GM21529 (cell line): ENCODE measurements at regions not wholly inside any gene's neighbourhood (a gene's known extent, or its start where the extent isn't known, plus 50 kb on each side); places are given as distances from the start of the nearest gene placed in this dataset.
"Not testable (repeated sequence)": the region's sequence is repeated elsewhere in the genome, so short reads cannot be mapped to it uniquely, and the experiment has no call there.

Experiments used
- ATAC-seq: cut with Tn5 transposase; IDR thresholded peaks from one replicate; pipeline ENCODE4 v1.9.1; 2021; ENCODE audit not compliant: unreplicated experiment

DNA sequence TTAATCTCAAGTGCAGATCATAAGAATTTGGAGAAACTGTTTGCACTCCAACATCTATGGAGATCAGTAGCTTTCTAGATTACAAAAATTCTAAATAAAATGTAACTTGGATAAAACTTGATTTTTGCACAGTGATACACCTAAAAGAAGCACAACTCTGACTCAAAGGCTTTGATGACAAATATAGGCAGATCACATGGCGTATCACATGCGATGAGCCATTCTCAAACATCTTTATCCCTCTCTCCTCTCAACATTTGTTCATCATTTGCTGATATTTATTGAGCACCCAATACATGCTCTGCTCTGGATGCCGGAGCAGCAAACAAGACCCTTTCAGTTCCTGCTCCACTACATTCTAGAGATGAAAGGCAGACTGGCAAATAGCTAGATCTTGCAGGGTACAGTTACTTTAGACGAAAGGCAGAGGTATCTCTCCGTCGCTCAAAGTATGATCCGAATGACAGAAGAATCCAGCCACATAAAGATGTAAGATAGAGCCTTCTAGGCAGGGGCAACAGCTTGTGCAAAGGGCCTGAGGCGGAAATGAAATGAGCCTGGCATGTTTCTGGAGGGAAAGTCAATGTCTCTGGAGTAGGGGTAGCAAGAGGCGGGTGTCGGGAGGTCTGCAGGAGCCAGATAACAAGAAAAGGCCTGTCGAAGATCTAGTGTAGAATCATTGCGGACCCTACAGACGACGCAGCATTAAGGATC is 145.8 kb upstream of the ERRFI1 start:
- no peak for ATAC-seq

GRCh38 chr1:8170059-8170835 is 144.1 kb upstream of the ERRFI1 start:
- ATAC-seq: no peak

DNA sequence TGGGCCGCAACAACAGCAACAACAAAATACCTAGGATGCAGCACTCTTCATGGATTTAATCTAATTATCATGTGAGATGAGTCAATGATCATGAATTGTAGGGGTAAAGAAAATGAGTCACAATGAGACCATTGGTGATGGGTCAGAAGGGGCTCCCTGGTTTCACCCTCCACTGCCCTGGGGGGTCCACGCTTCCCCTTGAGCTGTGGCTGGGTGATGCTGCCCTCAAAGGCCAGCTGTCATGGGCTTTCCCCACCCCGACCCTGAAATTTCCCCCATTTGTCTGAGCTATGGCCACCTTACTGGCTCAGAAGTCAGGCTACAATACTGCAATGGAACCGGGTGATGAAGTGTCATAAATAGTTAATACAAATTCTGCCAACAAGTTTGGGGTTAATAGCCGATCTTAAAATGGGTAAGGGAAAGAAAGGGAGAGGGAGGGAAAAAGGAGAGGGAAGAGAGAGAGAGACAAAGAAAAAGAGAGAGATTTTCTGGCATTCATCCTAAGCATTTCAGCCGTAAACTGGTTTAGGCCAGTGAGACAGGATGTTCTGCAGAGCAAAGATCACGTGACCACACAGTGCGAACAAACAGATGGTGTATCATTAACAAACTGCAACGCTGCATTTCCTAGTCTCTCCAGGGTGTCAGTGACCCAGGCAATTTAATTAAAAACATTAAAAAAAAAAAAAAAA is 143.4 kb upstream of the ERRFI1 start:
- ATAC-seq: no peak

DNA sequence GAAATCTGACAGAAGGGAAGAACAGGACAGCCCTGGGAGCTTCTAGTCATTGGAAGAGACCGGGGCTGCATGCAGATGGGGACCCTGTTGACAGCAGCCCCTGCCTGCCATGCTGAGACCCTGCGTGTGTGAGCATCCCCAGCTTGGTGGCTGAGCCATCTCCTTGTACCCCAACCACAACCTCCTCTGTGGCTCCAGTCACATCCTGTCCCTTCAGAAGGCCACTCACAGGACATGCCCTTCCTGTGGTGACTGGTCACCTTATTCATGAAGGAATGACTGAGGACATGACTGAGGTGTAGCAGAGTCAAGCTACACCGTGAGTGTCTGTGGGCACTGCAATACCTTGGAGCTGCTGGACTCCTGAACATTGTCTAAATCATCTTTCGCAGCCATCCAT is 141.8 kb upstream of the ERRFI1 start:
- no peak for ATAC-seq

DNA sequence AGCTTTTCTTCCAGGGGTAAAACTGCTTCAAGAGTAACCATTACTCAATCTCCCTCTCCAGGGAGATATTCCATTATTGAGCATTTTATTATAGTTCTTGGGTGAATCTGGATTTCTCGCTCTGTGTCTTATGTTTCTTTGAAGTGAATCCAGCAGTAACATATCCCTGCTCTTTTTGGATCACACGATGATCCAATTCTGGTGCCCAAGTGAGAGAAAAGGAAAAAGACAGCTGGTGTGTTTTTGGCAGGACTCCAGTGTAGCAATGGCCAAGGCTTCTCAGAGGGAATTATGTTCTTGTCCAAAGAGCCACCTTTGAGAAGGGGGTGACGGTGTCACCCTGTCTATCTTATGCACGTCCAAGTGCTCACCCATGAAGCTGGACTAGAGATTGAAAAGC is 140.3 kb upstream of the ERRFI1 start:
- no peak for ATAC-seq

DNA sequence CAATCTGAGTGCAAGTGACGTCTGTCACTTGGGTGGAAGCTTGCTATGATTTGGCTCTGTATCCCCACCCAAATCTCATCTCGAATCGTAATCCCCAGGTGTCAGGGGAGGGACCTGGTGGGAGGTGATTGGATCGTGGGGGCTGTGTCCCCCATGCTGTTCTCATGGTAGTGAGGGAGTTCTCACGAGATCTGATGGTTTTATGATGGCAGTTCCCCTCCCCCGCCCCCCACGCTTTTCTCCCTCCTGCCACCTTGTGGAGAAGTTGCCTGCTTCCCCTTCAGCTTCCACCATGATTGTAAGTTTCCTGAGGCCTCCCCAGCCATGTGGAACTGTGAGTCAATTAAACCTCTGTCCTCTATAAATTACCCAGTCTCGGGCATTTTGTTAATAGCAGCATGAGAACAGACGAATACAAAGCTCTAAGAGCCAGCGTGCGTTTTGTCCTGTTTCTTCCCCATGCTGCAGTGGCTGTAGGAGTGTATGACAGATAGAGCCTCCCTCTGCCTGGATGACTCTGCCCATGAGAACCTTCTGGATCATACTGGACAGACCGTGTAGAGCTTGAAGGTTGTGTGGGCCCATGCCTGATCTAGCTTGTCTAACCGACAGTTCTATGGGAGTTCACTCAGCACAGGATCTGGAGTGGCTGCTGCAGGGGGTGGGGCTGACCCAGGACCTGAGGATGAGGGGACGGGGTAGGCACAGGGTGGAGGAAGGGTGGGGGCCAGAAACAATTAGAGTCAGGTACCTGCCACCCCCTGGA is 139.7 kb upstream of the ERRFI1 start:
- no peak for ATAC-seq

DNA sequence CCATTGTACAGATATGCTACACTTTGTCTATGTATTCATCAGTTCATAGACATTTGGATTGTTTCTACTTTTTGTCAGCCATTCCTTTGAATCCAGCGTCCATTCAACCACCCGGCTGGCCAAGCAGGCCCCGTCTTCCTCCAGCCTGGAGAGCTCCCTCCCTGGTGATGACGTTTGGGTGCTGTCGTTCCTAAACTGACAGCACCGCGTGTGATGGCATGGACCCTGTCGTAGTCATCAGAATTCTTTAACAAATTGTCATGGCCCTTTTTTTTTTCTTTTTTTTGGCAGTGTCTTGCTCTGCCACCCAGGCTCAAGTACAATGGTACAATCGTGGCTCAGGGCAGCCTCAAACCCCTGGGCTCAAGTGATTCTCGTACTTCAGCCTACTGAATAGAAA is 138.6 kb upstream of the ERRFI1 start:
- ATAC-seq: no peak

DNA sequence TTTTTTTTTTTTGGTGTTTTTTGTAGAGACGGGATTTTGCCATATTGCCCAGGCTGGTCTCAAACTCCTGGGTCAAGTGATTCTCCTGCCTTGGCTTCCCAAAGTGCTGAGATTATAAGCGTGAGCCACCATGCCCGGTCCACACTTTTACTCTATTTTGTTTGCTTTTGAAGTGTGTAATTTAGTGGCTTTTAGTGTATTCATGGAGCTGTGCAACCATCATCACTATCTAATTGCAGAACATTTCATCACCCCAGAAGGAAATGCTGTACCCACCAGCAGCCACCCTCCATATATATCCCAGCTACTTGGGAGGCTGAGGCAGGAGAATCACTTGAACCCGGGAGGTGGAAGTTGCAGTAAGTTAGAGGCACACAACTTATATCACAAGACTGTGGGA is 136.9 kb upstream of the ERRFI1 start:
- ATAC-seq: no peak

DNA sequence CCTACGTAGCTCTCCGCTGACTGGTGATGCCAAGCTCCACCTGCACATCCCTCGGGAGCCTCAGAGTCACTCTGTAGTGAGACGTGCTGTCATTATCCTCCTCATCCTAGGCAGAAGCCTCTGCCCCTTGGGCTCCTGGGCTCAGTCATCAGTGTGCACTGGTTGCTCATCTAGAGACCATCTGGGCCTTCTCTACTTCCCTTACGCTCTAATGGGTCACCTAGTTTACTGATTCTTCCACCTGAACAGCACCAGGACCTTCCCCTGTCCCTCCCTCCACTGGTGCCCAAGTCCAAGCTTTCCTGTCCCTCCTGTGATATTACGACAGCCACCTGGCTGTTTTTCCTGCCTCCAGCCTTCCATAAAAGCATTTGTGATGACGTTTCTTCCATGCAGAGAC is 136.1 kb upstream of the ERRFI1 start:
- ATAC-seq: no peak

GRCh38 chr1:8161546-8162105 is 135.5 kb upstream of the ERRFI1 start:
- no peak for ATAC-seq

GRCh38 chr1:8159470-8160024 is 133.4 kb upstream of the ERRFI1 start:
- ATAC-seq: no peak

DNA sequence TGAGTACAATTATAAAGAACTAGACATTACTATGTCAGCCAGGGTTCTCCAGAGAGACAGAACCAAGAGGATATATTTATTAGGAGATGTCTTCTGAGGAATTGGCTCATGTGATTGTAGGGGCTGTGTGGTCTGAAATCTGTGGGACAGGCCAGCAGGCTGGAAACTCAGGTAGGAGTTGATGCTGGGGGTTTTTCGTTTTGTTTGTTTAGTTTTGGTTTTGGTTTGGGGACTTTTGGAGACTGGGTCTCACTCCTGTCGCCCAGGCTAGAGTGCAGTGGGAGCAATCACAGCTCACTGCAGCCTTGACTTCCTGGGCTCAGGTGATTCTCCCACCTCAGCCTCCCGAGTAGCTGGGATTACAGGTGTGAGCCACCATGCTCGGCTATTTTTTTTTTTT is 132.9 kb upstream of the ERRFI1 start:
- ATAC-seq: no peak

GRCh38 chr1:8157765-8158164 is 131.7 kb upstream of the ERRFI1 start:
- ATAC-seq: no peak

DNA sequence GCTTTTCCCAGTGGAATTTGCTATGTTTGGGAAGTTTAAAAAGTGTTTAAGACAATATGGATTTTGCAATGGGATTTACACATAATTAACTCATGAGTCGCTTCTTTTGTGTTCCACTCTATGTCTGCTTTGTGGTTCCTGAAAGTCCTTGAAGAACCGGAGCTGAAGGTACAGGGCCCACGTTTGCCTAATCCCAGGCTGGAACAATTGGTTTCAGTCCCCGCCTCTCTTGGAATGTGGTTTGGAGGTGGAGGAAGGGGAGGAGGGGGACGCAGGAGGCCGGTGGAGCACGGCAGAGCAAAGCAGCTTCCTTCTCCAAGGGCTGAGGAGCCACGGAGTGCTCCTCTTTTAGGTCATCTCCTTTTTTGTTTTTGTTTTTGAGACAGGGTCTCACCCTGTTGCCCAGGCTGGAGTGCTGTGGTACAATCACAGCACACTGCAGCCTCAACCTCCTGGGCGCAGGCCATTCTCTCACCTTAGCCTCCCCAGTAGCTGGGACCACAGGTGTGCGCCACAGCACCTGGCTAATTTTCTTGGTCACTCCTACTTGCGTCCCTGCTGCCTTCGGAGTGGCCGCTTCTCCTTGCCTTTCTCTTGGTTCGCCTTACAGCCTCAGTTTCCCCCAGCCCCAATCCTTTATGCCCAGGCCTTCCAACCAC is 129.5 kb upstream of the ERRFI1 start:
- no peak for ATAC-seq

DNA sequence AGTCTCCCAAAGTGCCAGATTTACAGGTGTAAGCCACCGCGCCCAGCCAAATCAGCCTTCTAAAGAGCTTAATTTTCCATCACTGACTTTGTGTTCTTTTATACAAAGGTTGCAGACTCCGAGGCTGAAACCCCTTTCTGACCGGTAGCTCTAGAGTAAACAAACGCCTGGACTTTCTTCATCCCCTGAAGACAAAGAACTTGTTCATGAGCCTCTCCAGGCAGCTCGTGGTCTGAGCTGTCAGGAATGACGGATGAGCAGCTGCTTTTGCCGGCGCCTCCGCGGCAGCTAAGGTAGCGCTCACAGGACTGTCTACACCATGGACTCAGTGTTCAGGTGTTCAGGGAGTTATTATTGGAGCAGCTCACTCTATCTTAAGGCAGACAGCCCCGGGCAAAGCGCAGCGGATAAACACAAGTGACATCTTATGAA is 128.5 kb upstream of the ERRFI1 start:
- no peak for ATAC-seq

DNA sequence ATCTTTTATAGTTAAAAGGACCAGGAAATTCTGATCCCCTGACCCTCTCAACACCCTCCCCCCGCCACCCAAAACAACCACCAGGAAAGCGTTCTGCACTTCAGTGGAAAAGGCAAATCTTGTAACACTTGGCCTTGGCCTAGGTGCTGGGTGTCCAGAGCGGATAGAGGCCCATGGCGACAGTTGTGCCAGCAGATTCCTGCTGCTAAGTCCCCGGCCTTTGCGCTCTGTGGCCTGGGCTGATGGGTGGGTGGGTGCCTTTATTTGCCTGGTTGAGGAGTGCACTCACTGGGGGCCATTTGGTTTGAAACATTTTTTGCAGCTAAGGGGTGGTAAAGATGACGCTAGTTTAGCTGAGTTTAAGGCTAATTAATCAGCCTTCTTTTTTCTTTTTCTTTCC is 127.9 kb upstream of the ERRFI1 start:
- ATAC-seq: no peak

DNA sequence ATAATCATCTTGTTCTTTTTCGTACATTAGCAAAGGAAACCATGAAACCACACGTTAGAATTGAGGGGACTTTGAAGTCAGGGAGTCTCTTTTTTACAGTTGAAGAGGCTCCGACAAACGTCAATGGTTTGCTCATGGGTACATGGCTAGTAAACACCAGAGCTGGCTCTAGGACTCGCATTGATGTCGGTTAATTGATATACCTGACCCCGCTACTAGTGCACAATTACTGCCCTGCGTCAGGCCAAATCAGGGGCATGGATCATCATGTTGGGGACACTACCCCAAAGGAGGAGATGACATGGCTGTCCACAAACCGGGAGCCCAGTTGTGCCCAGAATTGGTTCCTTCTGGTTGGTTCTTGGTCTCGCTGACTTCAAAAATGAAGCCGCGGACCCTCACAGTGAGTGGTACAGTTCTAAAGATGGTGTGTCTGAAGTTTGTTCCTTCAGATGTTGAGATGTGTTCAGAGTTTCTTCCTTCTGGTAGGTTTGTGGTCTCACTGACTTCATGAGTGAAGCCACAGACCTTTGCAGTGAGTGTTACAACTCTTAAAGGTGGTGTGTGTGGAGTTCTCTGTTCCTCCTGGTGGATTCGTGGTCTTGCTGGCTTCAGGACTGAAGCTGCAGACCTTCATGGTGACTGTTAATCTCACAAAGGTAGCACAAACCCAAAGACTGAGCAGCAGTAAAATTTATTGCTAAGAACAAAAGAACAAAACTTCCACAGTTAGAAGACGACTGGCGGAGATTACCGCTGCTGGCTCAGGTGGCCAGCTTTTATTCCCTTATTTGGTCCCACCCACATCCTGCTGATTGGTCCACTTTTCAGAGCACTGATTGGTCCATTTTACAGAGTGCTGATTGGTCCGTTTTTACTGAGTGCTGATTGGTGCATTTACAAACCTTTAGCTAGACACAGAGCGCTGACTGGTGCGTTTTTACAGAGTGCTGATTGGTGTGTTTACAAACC is 126.9 kb upstream of the ERRFI1 start:
- ATAC-seq: no peak

- no peak for ATAC-seq
Measured at GRCh38 chr1:8151647-8152046, 125.5 kb upstream of the ERRFI1 start.

DNA sequence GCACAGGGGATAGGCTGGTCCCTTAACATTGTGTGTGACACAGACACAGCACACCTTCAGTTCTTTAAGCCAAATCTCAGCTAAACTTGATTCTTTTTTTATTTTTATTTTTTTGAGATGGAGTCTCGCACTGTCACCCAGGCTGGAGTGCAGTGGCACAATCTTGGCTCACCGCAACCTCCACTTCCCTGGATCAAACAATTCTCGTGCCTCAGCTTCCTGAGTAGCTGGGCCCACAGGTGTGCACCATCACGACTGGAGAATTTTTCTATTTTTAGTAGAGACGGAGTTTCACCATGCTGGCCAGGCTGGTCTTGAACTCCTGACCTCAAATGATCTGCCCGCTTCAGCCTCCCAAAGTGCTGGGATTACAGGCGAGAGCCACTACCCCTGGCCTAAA is 123.6 kb upstream of the ERRFI1 start:
- not testable (repeated sequence) for ATAC-seq
